SK-N-SH (cell line): ENCODE measurements at regions not wholly inside any gene's neighbourhood (a gene's known extent, or its start where the extent isn't known, plus 50 kb on each side); places are given as distances from the start of the nearest gene placed in this dataset.

ENCODE experiments used
- CTCF ChIA-PET: fragments of 300-600, 350-600 bp; formaldehyde crosslinking; extraction: SDS; loops from one replicate; lab custom pipeline; 2021; lab: Yijun Ruan, JAX
- POLR2A ChIA-PET: fragments of 350-600 bp; sonication (Branson Sonifier 250); formaldehyde crosslinking; extraction: SDS; loops from one replicate; lab custom pipeline; 2020; ENCODE audit warnings: antibody characterized with exemption, inconsistent platforms; lab: Yijun Ruan, JAX
- DNase-seq: peaks from one replicate; pipeline ENCODE4 v3.0.0; 2012
- H2AFZ ChIP-seq: fragments of 200-600 bp; sonication (generic); 2 replicates; pipeline ENCODE4 v1.8.1; 2016; ENCODE audit warnings: antibody characterized with exemption, mild to moderate bottlenecking, low read depth
- H3F3A ChIP-seq: fragments of 200-600 bp; sonication (generic); replicated peaks from 2 replicates; pipeline ENCODE3; 2016; ENCODE audit warnings: antibody characterized with exemption, mild to moderate bottlenecking; ENCODE audit not compliant: insufficient read depth
- H3K27ac ChIP-seq, 2 experiments: fragments of 200-500 bp in 1 of 2; fragments of 200-600 bp in 1 of 2; sonication (Bioruptor generic) in 1 of 2; sonication (generic), shearing (Covaris generic) in 1 of 2; 2 replicates each; pipeline versions ENCODE4 v1.5.1 to v1.6.1; 2014 to 2016; ENCODE audit warnings: low read depth in 2 of 2, inconsistent platforms in 1 of 2, low read length in 1 of 2, mild to moderate bottlenecking in 1 of 2, mixed read lengths in 1 of 2
- H3K27me3 ChIP-seq: fragments of 200-600 bp; sonication (generic), shearing (Covaris generic); 2 replicates; pipeline ENCODE4 v1.6.1; 2016; ENCODE audit warnings: mixed run types; ENCODE audit not compliant: insufficient read depth
- H3K36me3 ChIP-seq, 2 experiments: fragments of 200-500 bp in 1 of 2; fragments of 200-600 bp in 1 of 2; sonication (Bioruptor generic) in 1 of 2; sonication (generic) in 1 of 2; replicated peaks in 1 of 2; 2 replicates each; pipeline versions ENCODE3 to v1.5.1; 2014 to 2016; ENCODE audit warnings: low read length in 1 of 2, mild to moderate bottlenecking in 1 of 2; ENCODE audit not compliant: insufficient read depth in 2 of 2, control insufficient read depth in 1 of 2
- H3K4me1 ChIP-seq, 2 experiments: fragments of 200-500 bp in 1 of 2; fragments of 200-600 bp in 1 of 2; sonication (Bioruptor generic) in 1 of 2; sonication (generic), shearing (Covaris generic) in 1 of 2; 2 replicates each; pipeline versions ENCODE4 v1.5.1 to v1.6.1; 2014 to 2016; ENCODE audit warnings: low read depth in 1 of 2, low read length in 1 of 2, mixed run types in 1 of 2; ENCODE audit not compliant: insufficient read depth in 2 of 2, control insufficient read depth in 1 of 2
- H3K4me2 ChIP-seq: fragments of 200-600 bp; sonication (generic), shearing (Covaris generic); 2 replicates; pipeline ENCODE4 v1.6.1; 2017; ENCODE audit warnings: mixed run types
- H3K4me3 ChIP-seq, 2 experiments: fragments of 200-500 bp in 1 of 2; fragments of 200-600 bp in 1 of 2; sonication (Bioruptor generic) in 1 of 2; sonication (generic), shearing (Covaris generic) in 1 of 2; 2 replicates each; pipeline versions ENCODE4 v1.5.1 to v1.8.1; 2014 to 2016; ENCODE audit warnings: low read depth in 2 of 2, inconsistent platforms in 1 of 2, low read length in 1 of 2, mild to moderate bottlenecking in 1 of 2, mixed read lengths in 1 of 2, moderate library complexity in 1 of 2
- H3K79me2 ChIP-seq: fragments of 200-600 bp; sonication (generic); 2 replicates; pipeline ENCODE4 v1.8.1; 2017; ENCODE audit warnings: mild to moderate bottlenecking; ENCODE audit not compliant: insufficient read depth
- H3K9ac ChIP-seq: fragments of 200-600 bp; sonication (generic); 2 replicates; pipeline ENCODE4 v1.6.1; 2017; ENCODE audit warnings: mixed run types
- H3K9me2 ChIP-seq: fragments of 200-600 bp; sonication (generic); 2 replicates; pipeline ENCODE4 v1.6.1; 2017; ENCODE audit warnings: mixed run types
- H3K9me3 ChIP-seq: fragments of 200-600 bp; sonication (generic); 2 replicates; pipeline ENCODE4 v1.6.1; 2017; ENCODE audit warnings: mixed run types, mild to moderate bottlenecking, moderate library complexity
- H4K20me1 ChIP-seq: fragments of 200-600 bp; sonication (generic); 2 replicates; pipeline ENCODE4 v1.6.1; 2017; ENCODE audit warnings: mild to moderate bottlenecking, mixed run types; ENCODE audit not compliant: insufficient read depth
- CHD2 ChIP-seq: fragments of 150-350 bp; IDR thresholded peaks from 2 replicates; pipeline ENCODE4 v1.6.1; 2018; ENCODE audit warnings: low read length; ENCODE audit not compliant: partially characterized antibody
- ELF1 ChIP-seq: IDR thresholded peaks from 2 replicates; pipeline ENCODE4 v1.4.0; 2012
- EP300 ChIP-seq, 2 experiments: IDR thresholded peaks; 2 replicates each; pipeline versions ENCODE4 v1.4.0 to v1.6.1; 2012; ENCODE audit warnings: borderline replicate concordance in 1 of 2, low read depth in 1 of 2, low read length in 1 of 2
- EZH2phosphoT487 ChIP-seq: fragments of 200-600 bp; sonication (generic); IDR thresholded peaks from 2 replicates; pipeline ENCODE4 v1.6.1; 2017; ENCODE audit warnings: low read depth, mixed run types, mild to moderate bottlenecking, antibody characterized with exemption, moderate library complexity, borderline replicate concordance
- FOSL2 ChIP-seq: IDR thresholded peaks from 2 replicates; pipeline ENCODE4 v1.4.0; 2012; ENCODE audit warnings: low read depth, mild to moderate bottlenecking, moderate library complexity, borderline replicate concordance
- FOXM1 ChIP-seq: IDR thresholded peaks from 2 replicates; pipeline ENCODE4 v1.4.0; 2012; ENCODE audit warnings: low read depth, mild to moderate bottlenecking
- GABPA ChIP-seq: IDR thresholded peaks from 2 replicates; pipeline ENCODE4 v1.4.0; 2012; ENCODE audit warnings: low read depth, mild to moderate bottlenecking
- MEF2A ChIP-seq: IDR thresholded peaks from 2 replicates; pipeline ENCODE4 v1.4.0; 2012; ENCODE audit warnings: low read depth, borderline replicate concordance
- MXI1 ChIP-seq: IDR thresholded peaks from 2 replicates; pipeline ENCODE4 v1.6.1; 2012; ENCODE audit warnings: mild to moderate bottlenecking, low read depth, low read length, improper control_type of control experiment
- NFIC ChIP-seq: IDR thresholded peaks from 2 replicates; pipeline ENCODE4 v1.4.0; 2012; ENCODE audit warnings: borderline replicate concordance
- NRF1 ChIP-seq: IDR thresholded peaks from 2 replicates; pipeline ENCODE4 v1.6.1; 2012; ENCODE audit warnings: low read depth, mild to moderate bottlenecking, low read length
- POLR2AphosphoS5 ChIP-seq: IDR thresholded peaks from 2 replicates; pipeline ENCODE4 v1.6.1; 2012; ENCODE audit warnings: low read depth, low read length
- RCOR1 ChIP-seq: fragments of 150-350 bp; IDR thresholded peaks from 2 replicates; pipeline ENCODE4 v1.6.1; 2017; ENCODE audit warnings: antibody characterized with exemption, low read length
- RXRA ChIP-seq: IDR thresholded peaks from 2 replicates; pipeline ENCODE4 v1.4.0; 2012; ENCODE audit warnings: low read depth, mild to moderate bottlenecking, borderline replicate concordance
- SMC3 ChIP-seq: IDR thresholded peaks from 2 replicates; pipeline ENCODE4 v1.6.1; 2012; ENCODE audit warnings: low read depth, low read length, improper control_type of control experiment
- TEAD4 ChIP-seq: IDR thresholded peaks from 2 replicates; pipeline ENCODE4 v1.4.0; 2012; ENCODE audit warnings: mild to moderate bottlenecking, borderline replicate concordance; ENCODE audit not compliant: insufficient read depth
- YY1 ChIP-seq: IDR thresholded peaks from 2 replicates; pipeline ENCODE4 v1.4.0; 2012; ENCODE audit warnings: low read depth, mild to moderate bottlenecking
- WGBS: methylation state at CpG from one replicate; pipeline ENCODE4 v1.1.6; 2017; ENCODE audit warnings: low lambda C conversion rate; 5-methylcytosine and 5-hydroxymethylcytosine counted together
- TF ChIP-seq, protein P1 (sequence below): fragments of 150-350 bp; IDR thresholded peaks from 2 replicates; pipeline ENCODE4 v1.6.1; 2017; ENCODE audit warnings: antibody characterized with exemption, low read length, low read depth, borderline replicate concordance
- TF ChIP-seq, protein P2 (sequence below): fragments of 200-600 bp; sonication (generic); IDR thresholded peaks from 2 replicates; pipeline ENCODE4 v1.6.1; 2017; ENCODE audit warnings: antibody characterized with exemption, mild to moderate bottlenecking, moderate library complexity
- TF ChIP-seq, protein P3 (sequence below): IDR thresholded peaks from 2 replicates; pipeline ENCODE4 v1.4.0; 2012; ENCODE audit warnings: low read depth
- TF ChIP-seq, protein P4 (sequence below): IDR thresholded peaks from 2 replicates; pipeline ENCODE4 v1.4.0; 2012; ENCODE audit warnings: low read depth, borderline replicate concordance
- TF ChIP-seq, protein P5 (sequence below): fragments of 150-350 bp; IDR thresholded peaks from 2 replicates; pipeline ENCODE4 v1.6.1; 2016; ENCODE audit warnings: mild to moderate bottlenecking, low read depth, low read length

DNA sequence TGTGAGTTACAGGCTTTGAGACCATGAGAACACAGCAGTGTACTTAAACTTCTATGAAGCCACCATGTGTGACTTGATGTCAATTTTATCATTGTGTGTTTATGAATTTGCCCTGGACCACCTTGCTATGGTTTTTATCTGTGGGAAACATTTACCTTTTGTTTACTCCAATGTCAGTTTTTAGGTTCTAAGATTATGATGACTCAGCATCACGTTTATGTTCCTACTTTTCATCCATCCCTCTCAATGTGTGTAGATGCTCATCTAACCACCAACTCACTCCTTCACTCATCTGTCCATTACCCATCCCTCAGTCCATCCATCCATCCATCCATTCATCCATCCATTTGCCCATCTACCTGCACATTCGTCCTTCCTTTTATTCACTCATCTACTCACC is 338.8 kb downstream of the MIAT start:
- no peak overlapping the region for H3K27ac ChIP-seq
- CTCF ChIA-PET = no interaction called here
- H3K79me2 ChIP-seq = no peaks in the 10 kb centered on the region
- no peak overlapping the region for H3K9ac ChIP-seq
- 11% methylated on average over 2 of the region's 2 CpGs for WGBS
- H3F3A ChIP-seq = no peaks in the 10 kb centered on the region
- H3K36me3 ChIP-seq = no peaks in the 10 kb centered on the region
- no peak overlapping the region for H3K4me3 ChIP-seq
- POLR2A ChIA-PET = no interaction called here
- no peak overlapping the region for H2AFZ ChIP-seq
- no peak overlapping the region for H3K4me2 ChIP-seq
- no peak for DNase-seq
- TF ChIP-seq FOXM1 (no peak), YY1 (no peak), RCOR1 (no peak), EZH2phosphoT487 (no peak), RXRA (no peak), CHD2 (no peak), MXI1 (no peak), GABPA (no peak), NFIC (no peak), TEAD4 (no peak), POLR2AphosphoS5 (no peak), ELF1 (no peak), SMC3 (no peak), FOSL2 (no peak)
- TF ChIP-seq, protein P1, sequence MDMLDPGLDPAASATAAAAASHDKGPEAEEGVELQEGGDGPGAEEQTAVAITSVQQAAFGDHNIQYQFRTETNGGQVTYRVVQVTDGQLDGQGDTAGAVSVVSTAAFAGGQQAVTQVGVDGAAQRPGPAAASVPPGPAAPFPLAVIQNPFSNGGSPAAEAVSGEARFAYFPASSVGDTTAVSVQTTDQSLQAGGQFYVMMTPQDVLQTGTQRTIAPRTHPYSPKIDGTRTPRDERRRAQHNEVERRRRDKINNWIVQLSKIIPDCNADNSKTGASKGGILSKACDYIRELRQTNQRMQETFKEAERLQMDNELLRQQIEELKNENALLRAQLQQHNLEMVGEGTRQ = no peak
- TF ChIP-seq, protein P2, sequence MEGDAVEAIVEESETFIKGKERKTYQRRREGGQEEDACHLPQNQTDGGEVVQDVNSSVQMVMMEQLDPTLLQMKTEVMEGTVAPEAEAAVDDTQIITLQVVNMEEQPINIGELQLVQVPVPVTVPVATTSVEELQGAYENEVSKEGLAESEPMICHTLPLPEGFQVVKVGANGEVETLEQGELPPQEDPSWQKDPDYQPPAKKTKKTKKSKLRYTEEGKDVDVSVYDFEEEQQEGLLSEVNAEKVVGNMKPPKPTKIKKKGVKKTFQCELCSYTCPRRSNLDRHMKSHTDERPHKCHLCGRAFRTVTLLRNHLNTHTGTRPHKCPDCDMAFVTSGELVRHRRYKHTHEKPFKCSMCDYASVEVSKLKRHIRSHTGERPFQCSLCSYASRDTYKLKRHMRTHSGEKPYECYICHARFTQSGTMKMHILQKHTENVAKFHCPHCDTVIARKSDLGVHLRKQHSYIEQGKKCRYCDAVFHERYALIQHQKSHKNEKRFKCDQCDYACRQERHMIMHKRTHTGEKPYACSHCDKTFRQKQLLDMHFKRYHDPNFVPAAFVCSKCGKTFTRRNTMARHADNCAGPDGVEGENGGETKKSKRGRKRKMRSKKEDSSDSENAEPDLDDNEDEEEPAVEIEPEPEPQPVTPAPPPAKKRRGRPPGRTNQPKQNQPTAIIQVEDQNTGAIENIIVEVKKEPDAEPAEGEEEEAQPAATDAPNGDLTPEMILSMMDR = no peak
- TF ChIP-seq, protein P3, sequence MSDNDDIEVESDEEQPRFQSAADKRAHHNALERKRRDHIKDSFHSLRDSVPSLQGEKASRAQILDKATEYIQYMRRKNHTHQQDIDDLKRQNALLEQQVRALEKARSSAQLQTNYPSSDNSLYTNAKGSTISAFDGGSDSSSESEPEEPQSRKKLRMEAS = no peak
- H3K27me3 ChIP-seq = no peaks in the 10 kb centered on the region
- no peaks in the 10 kb centered on the region for H3K4me1 ChIP-seq
- no peaks in the 10 kb centered on the region for H4K20me1 ChIP-seq
- H3K9me2 ChIP-seq = no peaks in the 10 kb centered on the region
- H3K9me3 ChIP-seq = no peaks in the 10 kb centered on the region

GRCh38 chr22:26998129-26998528 is 340.7 kb downstream of the MIAT start:
- Histone ChIP-seq H3K4me2 (no peak overlapping the region), H3K9ac (no peak overlapping the region), H3F3A (no peaks in the 10 kb centered on the region), H3K4me1 (no peaks in the 10 kb centered on the region), H3K4me3 (no peak overlapping the region), H3K27ac (no peak overlapping the region), H3K27me3 (no peaks in the 10 kb centered on the region), H3K36me3 (no peaks in the 10 kb centered on the region), H2AFZ (no peak overlapping the region), H4K20me1 (no peaks in the 10 kb centered on the region), H3K9me3 (no peaks in the 10 kb centered on the region), H3K79me2 (no peaks in the 10 kb centered on the region), H3K9me2 (no peaks in the 10 kb centered on the region)
- WGBS = 6% methylated on average over 3 of the region's 3 CpGs
- ChIA-PET POLR2A (no interaction called here), CTCF (no interaction called here)
- peak; percentile 56 for DNase-seq
- TF ChIP-seq, protein P4, sequence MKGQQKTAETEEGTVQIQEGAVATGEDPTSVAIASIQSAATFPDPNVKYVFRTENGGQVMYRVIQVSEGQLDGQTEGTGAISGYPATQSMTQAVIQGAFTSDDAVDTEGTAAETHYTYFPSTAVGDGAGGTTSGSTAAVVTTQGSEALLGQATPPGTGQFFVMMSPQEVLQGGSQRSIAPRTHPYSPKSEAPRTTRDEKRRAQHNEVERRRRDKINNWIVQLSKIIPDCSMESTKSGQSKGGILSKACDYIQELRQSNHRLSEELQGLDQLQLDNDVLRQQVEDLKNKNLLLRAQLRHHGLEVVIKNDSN = no peak
- TF ChIP-seq, protein P5, sequence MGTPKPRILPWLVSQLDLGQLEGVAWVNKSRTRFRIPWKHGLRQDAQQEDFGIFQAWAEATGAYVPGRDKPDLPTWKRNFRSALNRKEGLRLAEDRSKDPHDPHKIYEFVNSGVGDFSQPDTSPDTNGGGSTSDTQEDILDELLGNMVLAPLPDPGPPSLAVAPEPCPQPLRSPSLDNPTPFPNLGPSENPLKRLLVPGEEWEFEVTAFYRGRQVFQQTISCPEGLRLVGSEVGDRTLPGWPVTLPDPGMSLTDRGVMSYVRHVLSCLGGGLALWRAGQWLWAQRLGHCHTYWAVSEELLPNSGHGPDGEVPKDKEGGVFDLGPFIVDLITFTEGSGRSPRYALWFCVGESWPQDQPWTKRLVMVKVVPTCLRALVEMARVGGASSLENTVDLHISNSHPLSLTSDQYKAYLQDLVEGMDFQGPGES = no peak
- TF ChIP-seq TEAD4 (no peak), MEF2A (no peak), GABPA (no peak), EP300 (IDR thresholded peaks at IDR 0.05; ENCODE audit: borderline replicate concordance in 1 of 2, low read depth in 1 of 2, low read length in 1 of 2) (no peak), EZH2phosphoT487 (no peak), MXI1 (no peak), CHD2 (no peak), POLR2AphosphoS5 (no peak), RCOR1 (no peak), ELF1 (no peak), NRF1 (no peak), FOXM1 (no peak)
- TF ChIP-seq, protein P3 = no peak
